GM12891 (cell line): ENCODE measurements at regions not wholly inside any gene's neighbourhood (a gene's known extent, or its start where the extent isn't known, plus 50 kb on each side); places are given as distances from the start of the nearest gene placed in this dataset.

ENCODE experiments used
- PAX5 ChIP-seq: IDR thresholded peaks from 2 replicates; pipeline ENCODE4 v1.6.1; 2011; ENCODE audit warnings: low read length, moderate library complexity, mild to moderate bottlenecking; ENCODE audit not compliant: insufficient read depth, severe bottlenecking
- POLR2A ChIP-seq: IDR thresholded peaks from 2 replicates; pipeline ENCODE4 v1.6.1; 2011; ENCODE audit warnings: low read depth, low read length, control low read depth

DNA sequence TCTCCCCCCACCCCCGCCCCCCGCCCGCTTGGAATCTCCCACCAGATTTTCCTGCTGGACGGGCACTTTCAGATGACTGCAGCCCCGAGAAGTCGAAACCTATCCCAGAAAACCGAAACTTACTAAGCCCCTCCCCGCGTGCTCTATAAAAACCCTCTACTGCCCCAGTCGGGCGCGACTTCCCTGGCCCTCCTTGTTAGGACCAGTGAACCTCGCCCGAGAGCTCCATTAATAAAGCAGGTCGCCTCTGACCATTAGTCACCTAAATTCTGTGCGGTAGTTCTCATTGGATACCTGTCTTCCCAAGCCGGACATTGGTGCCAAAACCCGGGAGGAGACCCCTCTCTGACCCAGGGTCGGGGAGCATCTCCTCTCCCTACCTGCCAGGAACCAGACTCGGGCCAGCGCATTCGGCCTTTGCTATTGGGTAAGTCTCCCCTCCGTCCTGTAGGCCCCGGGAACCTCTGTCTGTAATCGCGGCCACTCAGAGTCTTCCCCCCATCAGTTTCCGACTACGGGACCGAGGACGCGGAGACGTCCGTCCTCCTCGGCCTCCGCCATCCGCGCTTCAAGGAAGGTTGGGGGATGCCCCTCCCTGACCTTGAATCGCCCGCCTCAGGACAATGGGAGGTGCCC is 958.0 kb downstream of the RPA4 start:
- TF ChIP-seq PAX5 (no peak), POLR2A (no peak)
